GM19328 (cell line): ENCODE measurements at regions not wholly inside any gene's neighbourhood (a gene's known extent, or its start where the extent isn't known, plus 50 kb on each side); places are given as distances from the start of the nearest gene placed in this dataset.

ENCODE experiments used
- ATAC-seq: cut with Tn5 transposase; IDR thresholded peaks from one replicate; pipeline ENCODE4 v1.9.1; 2021; ENCODE audit warnings: mild to moderate bottlenecking, moderate library complexity; ENCODE audit not compliant: unreplicated experiment

DNA sequence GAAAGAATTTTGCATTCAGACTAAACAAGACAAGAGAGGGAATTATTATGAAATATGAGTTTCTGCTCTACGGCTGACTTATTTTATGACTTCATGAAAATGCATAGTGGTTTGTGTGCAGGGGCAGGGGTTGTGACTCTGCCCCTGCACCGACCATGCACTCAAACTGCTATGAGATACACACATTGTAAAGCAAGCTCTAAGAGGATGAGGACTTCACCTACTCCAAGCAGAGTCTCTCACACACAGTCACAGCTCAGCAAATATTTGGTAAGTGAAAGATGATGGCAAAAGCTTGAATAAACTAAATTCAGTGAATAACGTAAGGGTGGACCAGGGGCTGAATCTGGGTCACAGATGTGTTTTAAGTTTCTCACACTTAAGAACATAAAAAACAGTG is 542.9 kb downstream of the PRELID2 start:
- no peak for ATAC-seq

GRCh38 chr5:145283141-145283810 is 551.9 kb downstream of the PRELID2 start:
- no peak for ATAC-seq

- ATAC-seq = no peak
Measured at GRCh38 chr5:145280806-145281205, 554.3 kb downstream of the PRELID2 start.

GRCh38 chr5:145280214-145280613 is 554.9 kb downstream of the PRELID2 start:
- ATAC-seq = no peak

DNA sequence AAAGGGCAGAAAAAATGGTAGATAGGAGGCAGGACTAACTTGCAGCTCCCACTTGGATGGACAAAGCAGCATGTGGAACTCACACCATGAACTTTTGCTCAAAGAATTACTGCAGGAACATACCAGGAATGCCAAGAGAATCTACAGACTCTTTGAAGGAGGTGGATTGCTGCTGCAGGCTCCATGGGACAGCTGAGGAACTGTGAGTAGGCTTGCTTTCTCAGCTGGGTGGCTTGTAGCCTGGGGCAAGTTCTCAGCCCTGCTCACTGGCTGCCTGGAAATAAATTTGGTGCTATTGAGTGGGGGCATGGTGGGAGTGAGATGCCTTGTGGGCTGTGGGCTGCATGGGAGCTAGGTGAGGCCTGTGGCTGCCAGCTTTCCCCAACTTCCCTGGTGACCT is 574.5 kb downstream of the PRELID2 start:
- ATAC-seq = no peak

- no peak for ATAC-seq
Measured at GRCh38 chr5:145247745-145248040, 587.4 kb downstream of the PRELID2 start.

DNA sequence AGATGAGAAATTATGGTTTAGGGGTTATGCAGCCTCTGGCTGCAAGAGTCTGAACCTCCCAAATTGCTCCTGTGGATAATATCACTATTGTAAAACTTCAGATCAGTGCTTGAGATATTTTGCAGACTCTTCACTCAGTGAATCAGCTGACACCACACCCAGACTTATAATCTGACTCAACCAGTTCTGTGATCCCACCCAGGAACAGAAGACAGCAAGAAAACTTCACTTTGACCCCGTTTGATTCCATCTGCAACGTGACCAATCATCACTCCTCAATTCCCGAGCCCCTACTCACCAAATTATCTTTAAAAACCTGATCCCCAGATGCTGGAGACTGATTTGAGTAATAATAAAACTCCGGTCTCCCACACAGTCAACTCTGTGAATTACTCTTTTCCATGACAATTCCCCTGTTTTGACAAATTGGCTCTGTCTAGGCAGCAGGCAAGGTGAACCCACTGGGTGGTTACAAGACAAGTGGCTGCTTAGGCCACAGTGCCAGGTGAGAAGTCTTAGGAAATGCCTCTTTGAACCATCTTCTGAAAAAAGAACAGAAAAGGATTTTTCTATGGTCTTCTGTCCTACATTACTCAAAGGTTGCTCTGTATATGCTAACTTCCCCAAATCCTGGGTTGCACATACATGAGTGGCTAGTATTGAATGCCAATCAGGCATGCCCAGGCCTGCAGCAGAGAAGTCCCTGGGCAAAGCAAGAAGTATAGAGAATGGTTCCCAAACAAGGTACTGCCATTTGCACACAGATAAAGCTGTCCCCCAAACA is 588.0 kb downstream of the PRELID2 start:
- no peak for ATAC-seq

DNA sequence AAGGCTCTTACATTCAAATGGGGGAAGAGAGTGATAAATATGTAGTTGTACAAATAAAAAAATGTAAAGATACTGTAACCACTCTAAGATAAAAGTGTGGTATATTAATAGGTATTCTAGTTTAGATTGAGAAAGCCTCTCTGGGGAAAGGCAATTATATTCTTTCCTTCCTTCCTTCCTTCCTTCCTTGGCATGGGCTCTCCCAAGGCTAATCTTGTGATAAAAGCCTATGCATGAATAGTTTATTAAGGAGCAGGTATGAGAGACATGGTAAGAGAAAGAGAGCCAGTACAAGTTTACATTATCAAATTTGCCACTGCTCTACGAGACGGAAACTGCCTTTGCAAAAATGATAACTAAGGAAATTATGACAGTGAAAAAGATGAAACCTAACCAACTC is 588.8 kb downstream of the PRELID2 start:
- no peak for ATAC-seq

GRCh38 chr5:145245354-145245753 is 589.8 kb downstream of the PRELID2 start:
- ATAC-seq = no peak

DNA sequence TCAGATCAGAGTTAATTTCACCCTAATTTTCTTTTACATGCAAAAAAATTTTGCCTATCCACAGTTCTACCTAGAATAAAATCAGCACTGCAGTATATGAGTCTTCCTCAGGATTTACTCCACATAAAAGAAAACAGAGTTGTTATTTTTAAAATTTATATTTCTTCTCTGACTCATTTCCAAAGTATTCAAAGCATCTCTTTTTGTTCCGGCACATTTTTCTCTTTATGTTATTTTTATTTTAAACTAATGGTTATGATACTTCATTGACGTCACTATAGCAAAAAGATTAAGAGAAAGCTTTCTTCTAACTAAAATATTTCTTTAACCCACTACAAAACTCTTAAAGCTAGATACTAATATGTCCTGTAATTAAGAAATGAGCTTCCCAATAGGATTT is 590.4 kb downstream of the PRELID2 start:
- ATAC-seq = no peak

DNA sequence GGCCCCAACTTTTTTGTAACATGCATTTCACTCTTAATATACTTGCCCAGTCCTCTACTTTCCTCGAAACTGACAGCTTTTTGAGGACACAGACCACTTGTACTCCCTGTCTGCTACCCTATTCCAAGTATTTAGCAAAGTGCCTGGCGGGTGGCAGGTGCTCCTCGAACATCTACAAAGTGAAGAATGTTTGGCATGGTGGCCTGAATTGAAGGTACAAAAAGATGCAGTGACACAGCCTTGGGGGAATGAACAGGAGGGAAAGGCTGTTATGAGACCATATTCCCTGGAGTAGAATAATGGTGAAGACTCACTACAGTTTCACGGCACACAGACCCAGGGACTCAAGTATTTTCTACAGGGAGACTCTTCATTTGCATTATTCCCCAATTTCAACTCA is 590.9 kb downstream of the PRELID2 start:
- no peak for ATAC-seq

GRCh38 chr5:145243016-145243415 is 592.1 kb downstream of the PRELID2 start:
- ATAC-seq = no peak

DNA sequence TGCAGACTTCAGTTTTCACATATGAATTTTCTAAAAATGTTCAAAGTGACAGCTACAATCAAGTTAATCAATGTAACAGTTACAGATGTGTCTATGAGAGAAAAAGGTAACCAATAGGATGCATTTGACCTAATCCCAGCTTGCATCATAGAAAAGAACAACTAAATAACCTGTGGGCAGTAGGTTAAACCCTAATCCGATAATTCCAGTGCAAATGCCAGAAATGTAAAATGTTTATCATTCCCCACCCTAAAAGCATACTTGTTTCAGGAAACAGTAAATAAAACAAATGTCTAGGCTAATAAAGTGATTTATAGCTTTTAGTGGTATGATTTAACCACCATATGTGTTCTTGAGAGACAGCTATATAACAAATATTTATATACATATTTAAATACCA is 592.6 kb downstream of the PRELID2 start:
- ATAC-seq = no peak

DNA sequence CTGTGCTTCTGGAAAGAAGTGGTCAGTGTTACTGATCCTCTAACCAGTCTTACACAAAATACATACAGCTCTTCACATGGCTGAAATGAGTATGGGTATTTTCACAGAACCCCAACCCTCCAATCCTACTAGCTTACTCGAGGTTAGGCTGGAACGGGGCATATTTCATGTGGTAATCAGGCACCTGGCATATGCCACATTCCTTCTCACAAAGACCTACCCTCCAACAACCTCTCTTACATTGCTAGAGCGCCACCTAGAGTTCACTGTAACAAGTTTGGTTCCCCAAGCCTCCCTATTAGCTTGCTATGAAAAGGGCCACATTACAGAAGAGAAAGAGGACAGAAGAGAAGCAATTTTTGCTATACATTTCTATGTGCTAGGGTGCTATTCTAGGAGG is 597.3 kb downstream of the PRELID2 start:
- no peak for ATAC-seq

- no peak for ATAC-seq
Measured at GRCh38 chr5:145236983-145237382, 598.2 kb downstream of the PRELID2 start.

DNA sequence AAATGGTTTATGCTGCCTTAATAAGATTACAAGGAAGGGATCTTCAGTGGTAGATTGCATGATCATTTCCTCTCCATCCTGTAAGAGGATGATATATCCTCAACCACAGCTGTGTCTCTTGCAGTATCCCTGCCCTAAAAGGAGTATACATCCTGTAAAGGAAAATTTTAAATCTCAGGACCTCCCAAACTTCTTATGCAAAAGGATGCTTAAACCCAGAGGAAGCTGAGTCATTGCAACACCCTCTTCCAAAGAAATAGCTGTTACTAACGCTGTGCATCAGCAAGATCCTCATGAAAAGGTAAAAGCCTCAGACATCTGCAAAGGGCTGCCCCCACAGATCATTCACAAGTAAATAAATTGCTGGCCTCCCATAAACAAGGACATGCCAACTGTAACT is 599.0 kb downstream of the PRELID2 start:
- ATAC-seq = no peak

- ATAC-seq = no peak
Measured at GRCh38 chr5:145233461-145233860, 601.7 kb downstream of the PRELID2 start.

- no peak for ATAC-seq
Measured at GRCh38 chr5:145230781-145231180, 604.4 kb downstream of the PRELID2 start.

- ATAC-seq = no peak
Measured at GRCh38 chr5:145228564-145228963, 606.6 kb downstream of the PRELID2 start.

- ATAC-seq = no peak
Measured at GRCh38 chr5:145227881-145228280, 607.3 kb downstream of the PRELID2 start.

DNA sequence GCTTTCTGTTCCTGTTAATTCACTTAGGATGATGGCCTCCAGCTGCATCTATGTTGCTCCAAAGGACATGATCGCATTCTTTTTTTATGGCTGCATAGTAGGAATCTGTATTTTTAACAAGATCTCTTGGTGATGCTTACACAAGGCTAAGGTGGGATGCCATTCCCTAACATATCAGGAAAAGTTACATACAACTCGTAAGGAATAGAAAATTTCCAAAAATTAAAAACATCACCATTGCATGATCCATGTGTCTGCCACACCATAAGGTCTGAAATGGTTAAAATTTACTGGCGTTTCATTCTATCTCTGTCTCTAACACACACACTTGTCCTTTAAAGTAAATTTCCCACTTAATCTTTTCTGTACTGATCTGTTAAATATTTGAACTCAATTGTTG is 608.4 kb downstream of the PRELID2 start:
- ATAC-seq = no peak

- ATAC-seq = no peak
Measured at GRCh38 chr5:145225529-145225928, 609.6 kb downstream of the PRELID2 start.

DNA sequence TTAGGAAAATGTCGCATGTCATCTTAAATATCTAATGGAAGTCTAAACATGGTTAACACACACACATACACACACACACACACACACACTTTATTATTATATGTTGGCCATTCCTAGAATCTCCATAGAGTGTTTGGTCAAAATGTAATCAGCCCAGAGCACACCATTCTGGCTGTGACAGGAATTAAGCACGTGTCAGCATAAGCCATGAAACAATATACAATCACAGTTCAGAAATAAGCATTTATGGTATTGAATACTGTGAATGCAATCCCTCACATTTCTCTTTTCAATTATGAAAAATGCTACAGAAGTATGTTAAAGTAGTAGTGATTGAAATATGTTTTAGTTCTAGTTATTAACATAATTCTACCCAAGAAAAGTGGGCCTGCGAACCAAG is 611.6 kb downstream of the PRELID2 start:
- no peak for ATAC-seq
